Esophagus squamous epithelium (tissue), 5 donors: ENCODE measurements at regions not wholly inside any gene's neighbourhood (a gene's known extent, or its start where the extent isn't known, plus 50 kb on each side); places are given as distances from the start of the nearest gene placed in this dataset.
A peak's percentile ranks its signal among the peaks of the same experiment; 100 is the strongest.

Experiments
- DNase-seq: peaks from one replicate; lab custom pipeline; 2025; lab: John Stamatoyannopoulos, UW
- H3K27ac ChIP-seq, 4 donors: fragments of 200-600 bp; sonication (generic); one replicate each; pipeline ENCODE4 v1.5.1; 2016 to 2019; ENCODE audit warnings: mild to moderate bottlenecking in 1 of 4
- H3K27me3 ChIP-seq, 4 donors: fragments of 200-600 bp; sonication (generic); 1 replicate in 3 of 4; 2 replicates in 1 of 4; pipeline versions ENCODE4 v1.5.1 to v1.6.0; 2017 to 2021; ENCODE audit warnings: antibody characterized with exemption in 1 of 4
- H3K36me3 ChIP-seq, 3 donors: fragments of 200-600 bp; sonication (generic); one replicate each; pipeline ENCODE4 v1.5.1; 2016 to 2019
- H3K4me1 ChIP-seq, 3 donors: fragments of 200-600 bp; sonication (generic); one replicate each; pipeline ENCODE4 v1.5.1; 2017 to 2019
- H3K4me3 ChIP-seq, 4 donors: fragments of 200-600 bp; sonication (generic); 1 replicate in 3 of 4; 2 replicates in 1 of 4; pipeline ENCODE4 v1.5.1; 2016 to 2019; ENCODE audit warnings: mild to moderate bottlenecking in 2 of 4, moderate library complexity in 1 of 4
- H3K9me3 ChIP-seq, 3 donors: fragments of 200-600 bp; sonication (generic); one replicate each; pipeline ENCODE4 v1.5.1; 2016 to 2019
- CTCF ChIP-seq, 6 experiments: fragments of 450-650 bp in 4 of 6; fragments of 200-600 bp in 2 of 6; sonication (generic) in 2 of 6; IDR thresholded peaks; one replicate each; pipeline ENCODE4 v1.5.1; 2016 to 2019; ENCODE audit warnings: antibody characterized with exemption in 6 of 6, mild to moderate bottlenecking in 4 of 6, moderate library complexity in 4 of 6
- POLR2A ChIP-seq, 4 donors: fragments of 450-650 bp; IDR thresholded peaks; one replicate each; pipeline ENCODE4 v1.6.1; 2017; ENCODE audit warnings: antibody characterized with exemption in 4 of 4, mild to moderate bottlenecking in 4 of 4, moderate library complexity in 3 of 4
- WGBS, 2 donors: methylation state at CpG; one replicate each; pipeline ENCODE4 v1.1.5; 2018; 5-methylcytosine and 5-hydroxymethylcytosine counted together
- intact Hi-C: fragments of 100-400 bp; cut with DNase I; formaldehyde crosslinking; loops from one replicate; pipeline ENCODE4 v1.15.0; 2022
- donor health status: DM: yes; HTN: yes; CAD: no.

- intact Hi-C loops: no loop called here
- Histone ChIP-seq H3K27me3 (no peaks in the 10 kb centered on the region), H3K27ac (no peak overlapping the region), H3K4me3 (no peak overlapping the region), H3K9me3 (no peaks in the 10 kb centered on the region), H3K4me1 (no peaks in the 10 kb centered on the region), H3K36me3 (no peaks in the 10 kb centered on the region)
- TF ChIP-seq POLR2A (IDR thresholded peaks at IDR 0.05): no peak
- no peak for TF ChIP-seq CTCF (IDR thresholded peaks at IDR 0.05)
- DNase-seq: no peak
- 21 to 28% methylated on average over 3 of the region's 3 CpGs for WGBS, 2 donors
Observed at GRCh38 chr1:96934282-96934681, 212.7 kb downstream of the PTBP2 start.

- no peak for DNase-seq
- Histone ChIP-seq H3K4me3 (no peak overlapping the region), H3K9me3 (no peaks in the 10 kb centered on the region), H3K4me1 (no peaks in the 10 kb centered on the region), H3K36me3 (no peaks in the 10 kb centered on the region), H3K27ac (no peak overlapping the region), H3K27me3 (no peaks in the 10 kb centered on the region)
- 24 to 39% methylated on average over 2 of the region's 2 CpGs for WGBS, 2 donors
- TF ChIP-seq CTCF (IDR thresholded peaks at IDR 0.05) (no peak), POLR2A (IDR thresholded peaks at IDR 0.05) (no peak)
- intact Hi-C loops: no loop called here
Observed at GRCh38 chr1:96944432-96945092, 223.0 kb downstream of the PTBP2 start.

- H3K36me3 ChIP-seq: no peaks in the 10 kb centered on the region
- H3K4me1 ChIP-seq: no peaks in the 10 kb centered on the region
- H3K27ac ChIP-seq: no peak overlapping the region
- H3K27me3 ChIP-seq: no peaks in the 10 kb centered on the region
- DNase-seq: no peak
- 84 to 90% methylated on average over 6 of the region's 6 CpGs for WGBS, 2 donors
- no peak overlapping the region for H3K4me3 ChIP-seq
- TF ChIP-seq POLR2A (IDR thresholded peaks at IDR 0.05) (no peak), CTCF (IDR thresholded peaks at IDR 0.05) (no peak)
- H3K9me3 ChIP-seq: no peaks in the 10 kb centered on the region
- intact Hi-C loops: no loop called here
Observed at GRCh38 chr1:96945509-96946084, 224.0 kb downstream of the PTBP2 start.

GRCh38 chr1:96955307-96956012 is 233.9 kb downstream of the PTBP2 start:
- Histone ChIP-seq H3K36me3 (no peaks in the 10 kb centered on the region), H3K9me3 (no peaks in the 10 kb centered on the region), H3K4me1 (no peaks in the 10 kb centered on the region), H3K27me3 (no peaks in the 10 kb centered on the region), H3K27ac (no peak overlapping the region), H3K4me3 (no peak overlapping the region)
- 78 to 86% methylated on average over 3 of the region's 3 CpGs for WGBS, 2 donors
- no peak for TF ChIP-seq CTCF (IDR thresholded peaks at IDR 0.05)
- TF ChIP-seq POLR2A (IDR thresholded peaks at IDR 0.05): no peak
- no peak for DNase-seq
- intact Hi-C loops: no loop called here

GRCh38 chr1:96962216-96962615 is 240.6 kb downstream of the PTBP2 start:
- H3K27me3 ChIP-seq: no peaks in the 10 kb centered on the region
- no peak for TF ChIP-seq CTCF (IDR thresholded peaks at IDR 0.05)
- H3K4me1 ChIP-seq: peaks cover 0 to 23% (median 0%) of the 10 kb centered on the region in 3 donors
- DNase-seq: no peak
- 49 to 61% methylated on average over 2 of the region's 2 CpGs for WGBS, 2 donors
- H3K4me3 ChIP-seq: no peak overlapping the region
- peak overlapping the region in 1 of 4 donors; percentile 11 for H3K27ac ChIP-seq
- H3K9me3 ChIP-seq: no peaks in the 10 kb centered on the region
- H3K36me3 ChIP-seq: no peaks in the 10 kb centered on the region
- intact Hi-C loops: no loop called here
